ENCODE measurements at regions not wholly inside any gene's neighbourhood (a gene's known extent, or its start where the extent isn't known, plus 50 kb on each side); places are given as distances from the start of the nearest gene placed in this dataset.

DNA sequence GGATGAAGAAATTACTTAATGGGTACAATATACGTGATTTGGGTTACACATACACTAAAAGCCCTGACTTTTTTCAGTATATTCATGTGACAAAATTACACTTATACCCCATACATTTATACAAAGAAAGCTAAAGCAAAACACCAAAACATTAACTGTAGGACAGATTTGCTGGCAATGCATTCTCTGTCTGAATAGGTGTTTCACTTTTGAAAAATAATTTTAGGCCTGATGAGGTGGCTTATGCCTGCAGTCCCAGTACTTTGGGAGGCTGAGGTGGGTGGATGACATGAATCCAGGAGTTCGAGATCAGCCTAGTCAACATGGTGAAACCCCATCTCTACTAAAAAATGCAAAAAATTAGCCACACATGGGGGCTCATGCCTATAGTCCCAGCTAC, 301.5 kb upstream of the FAM98A start:
- no peak for TF ChIP-seq EZH2 (IDR thresholded peaks at IDR 0.05; ENCODE audit: borderline replicate concordance, low read depth, low read length, poor library complexity, severe bottlenecking)
- TF ChIP-seq, protein P1, sequence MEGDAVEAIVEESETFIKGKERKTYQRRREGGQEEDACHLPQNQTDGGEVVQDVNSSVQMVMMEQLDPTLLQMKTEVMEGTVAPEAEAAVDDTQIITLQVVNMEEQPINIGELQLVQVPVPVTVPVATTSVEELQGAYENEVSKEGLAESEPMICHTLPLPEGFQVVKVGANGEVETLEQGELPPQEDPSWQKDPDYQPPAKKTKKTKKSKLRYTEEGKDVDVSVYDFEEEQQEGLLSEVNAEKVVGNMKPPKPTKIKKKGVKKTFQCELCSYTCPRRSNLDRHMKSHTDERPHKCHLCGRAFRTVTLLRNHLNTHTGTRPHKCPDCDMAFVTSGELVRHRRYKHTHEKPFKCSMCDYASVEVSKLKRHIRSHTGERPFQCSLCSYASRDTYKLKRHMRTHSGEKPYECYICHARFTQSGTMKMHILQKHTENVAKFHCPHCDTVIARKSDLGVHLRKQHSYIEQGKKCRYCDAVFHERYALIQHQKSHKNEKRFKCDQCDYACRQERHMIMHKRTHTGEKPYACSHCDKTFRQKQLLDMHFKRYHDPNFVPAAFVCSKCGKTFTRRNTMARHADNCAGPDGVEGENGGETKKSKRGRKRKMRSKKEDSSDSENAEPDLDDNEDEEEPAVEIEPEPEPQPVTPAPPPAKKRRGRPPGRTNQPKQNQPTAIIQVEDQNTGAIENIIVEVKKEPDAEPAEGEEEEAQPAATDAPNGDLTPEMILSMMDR (conservative IDR thresholded peaks at IDR 0.05; ENCODE audit: low read depth, low read length), result no peak
- Histone ChIP-seq H3K36me3 (ENCODE audit: insufficient read depth, low read length, poor library complexity, severe bottlenecking) (no peaks in the 10 kb centered on the region), H3K27ac (ENCODE audit: low read depth, low read length, poor library complexity, severe bottlenecking) (no peak overlapping the region), H3K9me3 (ENCODE audit: low read depth, low read length, poor library complexity, severe bottlenecking) (no peaks in the 10 kb centered on the region), H3K27me3 (replicated peaks; ENCODE audit: insufficient read depth, low read depth, low read length, poor library complexity) (no peaks in the 10 kb centered on the region), H3K4me1 (ENCODE audit: insufficient read depth, low read length, poor library complexity, severe bottlenecking) (no peaks in the 10 kb centered on the region), H3K4me3 (ENCODE audit: low read depth, low read length, poor library complexity, severe bottlenecking) (no peak overlapping the region)
- ChIA-PET POLR2A (ENCODE audit: low non-redundant PET) (no interaction called here), CTCF (no interaction called here)
- intact Hi-C loops (cut with micrococcal nuclease; ENCODE audit: unreplicated experiment), result no loop called here
- no peak for DNase-seq (ENCODE audit: low spot score)
- no TSS peak for BruUV-seq (replicated peaks)

DNA sequence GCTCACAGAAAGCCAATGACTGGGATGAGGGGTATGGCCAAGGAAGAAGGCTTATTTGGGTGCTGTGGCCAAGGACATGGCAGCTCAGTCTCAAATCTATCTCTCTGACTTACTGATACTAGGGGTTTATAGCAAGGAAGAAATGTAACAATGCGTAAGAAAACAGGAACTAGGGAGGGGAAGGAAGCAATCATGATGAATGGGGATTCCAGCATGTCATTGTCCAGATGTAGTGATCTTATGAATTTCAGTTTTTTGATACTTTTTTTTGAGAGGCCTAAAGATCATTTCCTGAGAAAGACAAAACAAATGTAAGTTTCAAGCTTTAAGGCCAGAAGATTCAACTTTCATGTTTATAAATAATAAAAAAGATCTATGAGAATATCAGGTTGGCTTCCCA, 298.6 kb upstream of the FAM98A start:
- no peaks in the 10 kb centered on the region for H3K4me1 ChIP-seq (ENCODE audit: insufficient read depth, low read length, poor library complexity, severe bottlenecking)
- H3K36me3 ChIP-seq (ENCODE audit: insufficient read depth, low read length, poor library complexity, severe bottlenecking), result no peaks in the 10 kb centered on the region
- TF ChIP-seq, protein P1 (conservative IDR thresholded peaks at IDR 0.05; ENCODE audit: low read depth, low read length), result no peak
- no peak for TF ChIP-seq EZH2 (IDR thresholded peaks at IDR 0.05; ENCODE audit: borderline replicate concordance, low read depth, low read length, poor library complexity, severe bottlenecking)
- DNase-seq (ENCODE audit: low spot score), result peak; percentile 2
- ChIA-PET POLR2A (ENCODE audit: low non-redundant PET) (interaction anchor here (0.8 kb wide), 1 partner anchor 180 kb away, joined by 5 read pairs; no protein-coding TSS in a partner anchor), CTCF (no interaction called here)
- no peak overlapping the region for H3K4me3 ChIP-seq (ENCODE audit: low read depth, low read length, poor library complexity, severe bottlenecking)
- H3K27ac ChIP-seq (ENCODE audit: low read depth, low read length, poor library complexity, severe bottlenecking), result no peak overlapping the region
- no TSS peak for BruUV-seq (replicated peaks)
- H3K27me3 ChIP-seq (replicated peaks; ENCODE audit: insufficient read depth, low read depth, low read length, poor library complexity), result no peaks in the 10 kb centered on the region
- no peaks in the 10 kb centered on the region for H3K9me3 ChIP-seq (ENCODE audit: low read depth, low read length, poor library complexity, severe bottlenecking)
- intact Hi-C loops (cut with micrococcal nuclease; ENCODE audit: unreplicated experiment), result no loop called here

DNA sequence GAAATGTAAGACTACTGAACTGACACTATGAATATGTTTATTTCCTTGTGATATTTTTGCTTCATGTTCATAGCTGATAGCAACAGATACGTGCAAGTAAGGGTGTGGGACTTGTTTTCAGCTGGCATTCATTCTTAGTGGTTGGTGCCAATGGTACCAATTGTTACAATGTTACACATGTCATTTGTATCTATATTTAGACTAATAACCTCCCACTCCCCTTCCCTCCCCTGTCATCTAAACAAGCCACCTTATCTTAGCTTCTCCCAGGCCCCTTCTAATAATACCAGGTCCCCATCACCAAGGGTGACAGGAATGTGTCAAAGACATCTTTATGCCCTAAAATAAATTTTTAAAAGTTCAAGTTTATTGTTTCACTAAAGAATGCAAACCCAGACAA, 294.7 kb upstream of the FAM98A start:
- CTCF ChIA-PET, result no interaction called here
- POLR2A ChIA-PET (ENCODE audit: low non-redundant PET), result no interaction called here
- intact Hi-C loops (cut with micrococcal nuclease; ENCODE audit: unreplicated experiment), result no loop called here
- TF ChIP-seq, protein P1 (conservative IDR thresholded peaks at IDR 0.05; ENCODE audit: low read depth, low read length), result no peak
- TF ChIP-seq EZH2 (IDR thresholded peaks at IDR 0.05; ENCODE audit: borderline replicate concordance, low read depth, low read length, poor library complexity, severe bottlenecking), result no peak
- H3K36me3 ChIP-seq (ENCODE audit: insufficient read depth, low read length, poor library complexity, severe bottlenecking), result no peaks in the 10 kb centered on the region
- no peaks in the 10 kb centered on the region for H3K27me3 ChIP-seq (replicated peaks; ENCODE audit: insufficient read depth, low read depth, low read length, poor library complexity)
- no peaks in the 10 kb centered on the region for H3K4me1 ChIP-seq (ENCODE audit: insufficient read depth, low read length, poor library complexity, severe bottlenecking)
- H3K27ac ChIP-seq (ENCODE audit: low read depth, low read length, poor library complexity, severe bottlenecking), result no peak overlapping the region
- no peak for DNase-seq (ENCODE audit: low spot score)
- no TSS peak for BruUV-seq (replicated peaks)
- H3K9me3 ChIP-seq (ENCODE audit: low read depth, low read length, poor library complexity, severe bottlenecking), result no peaks in the 10 kb centered on the region
- no peak overlapping the region for H3K4me3 ChIP-seq (ENCODE audit: low read depth, low read length, poor library complexity, severe bottlenecking)
